Pancreas (tissue), 10 donors: ENCODE measurements at regions not wholly inside any gene's neighbourhood (a gene's known extent, or its start where the extent isn't known, plus 50 kb on each side); places are given as distances from the start of the nearest gene placed in this dataset.
A peak's percentile ranks its signal among the peaks of the same experiment; 100 is the strongest.

Experiments
- ATAC-seq, 4 donors: fragments of 200-7000 bp; cut with Tn5 transposase; one replicate each; pipeline versions ENCODE4 v1.8.0 to v1.9.1; 2020; ENCODE audit warnings: mild to moderate bottlenecking in 4 of 4, moderate library complexity in 4 of 4
- DNase-seq, 6 donors: peaks; one replicate each; pipeline ENCODE4 v3.0.0-alpha.2; 2020
- FAIRE-seq: peaks from 2 replicates; lab custom pipeline; 2012; peaks lifted over from hg19 to GRCh38; lab: Jason Lieb, UNC
- H3K27ac ChIP-seq, 4 donors: fragments of 200-600 bp; sonication (generic); 1 replicate in 3 of 4; 2 replicates in 1 of 4; pipeline versions ENCODE4 v1.5.0 to v1.8.0; 2020
- H3K27me3 ChIP-seq, 4 donors: fragments of 200-600 bp; one replicate each; pipeline ENCODE4 v1.8.0; 2021
- H3K36me3 ChIP-seq, 3 donors: fragments of 200-600 bp; sonication (generic) in 1 of 3; one replicate each; pipeline versions ENCODE4 v1.5.0 to v1.8.0; 2020 to 2021
- H3K4me1 ChIP-seq, 3 donors: fragments of 200-600 bp; one replicate each; pipeline ENCODE4 v1.8.0; 2021
- H3K4me3 ChIP-seq, 4 donors: fragments of 200-600 bp; sonication (generic) in 2 of 4; one replicate each; pipeline versions ENCODE4 v1.5.0 to v1.8.0; 2020 to 2021
- H3K9me3 ChIP-seq, 4 donors: fragments of 200-600 bp; one replicate each; pipeline ENCODE4 v1.8.0; 2021
- CTCF ChIP-seq, 4 donors: fragments of 200-600 bp; sonication (generic) in 3 of 4; IDR thresholded peaks; one replicate each; pipeline versions ENCODE4 v1.5.0 to v1.8.0; 2021; ENCODE audit warnings: antibody characterized with exemption in 4 of 4
- WGBS, 2 donors: extraction: QIAGEN DNeasy Blood & Tissue Kit; methylation state at CpG; one replicate each; pipeline ENCODE4 v1.1.7; 2013; 5-methylcytosine and 5-hydroxymethylcytosine counted together
- intact Hi-C, 3 donors: fragments of 100-400 bp; cut with DNase I; formaldehyde crosslinking; loops; one replicate each; pipeline versions ENCODE4 v1.11.1 to v1.14.2; 2022
- donor health status: healthy with polysubstance abuse.
- donor health status: DM: no; HTN: no; CAD: no; lungs with moderate emphysema.
- donor health status: DM: no; HTN: no; CAD: no.
- donor health status: control.
- donor health status: control.
- donor health status: Bipolar disorder and iron deficiency.
- donor health status: DM: yes; HTN: yes; CAD: no.
- donor health status: DM: no; HTN: no; CAD: no.
- donor health status: DM: no; HTN: no; CAD: no.
- donor health status: DM: yes; HTN: yes; CAD: no.

GRCh38 chr18:75923169-75923568 is 495.7 kb upstream of the SMIM21 start:
- Histone ChIP-seq H3K27ac (peak overlapping the region in 1 of 4 donors; percentile 8), H3K36me3 (no peaks in the 10 kb centered on the region), H3K9me3 (no peaks in the 10 kb centered on the region), H3K27me3 (no peaks in the 10 kb centered on the region), H3K4me1 (no peaks in the 10 kb centered on the region), H3K4me3 (no peak overlapping the region)
- peak; percentile 59 for FAIRE-seq
- TF ChIP-seq CTCF (IDR thresholded peaks at IDR 0.05): no peak
- intact Hi-C loops: no loop called here
- WGBS, 2 donors: 8% methylated on average over 4 of the region's 4 CpGs
- ATAC-seq: peak; percentile 91 to 99 (median 95)
- peak in 5 of 6 donors; percentile 47 to 82 (median 67) for DNase-seq

GRCh38 chr18:75916624-75916982 is 489.1 kb upstream of the SMIM21 start:
- DNase-seq (peak in 1 of 6 donors; percentile 67), FAIRE-seq (no peak), ATAC-seq (peak in 1 of 4 donors; percentile 12)
- H3K4me3 ChIP-seq: peak overlapping the region in 2 of 4 donors; percentile 31 to 39
- no peaks in the 10 kb centered on the region for H3K4me1 ChIP-seq
- H3K36me3 ChIP-seq: no peaks in the 10 kb centered on the region
- no peak overlapping the region for H3K27ac ChIP-seq
- H3K9me3 ChIP-seq: no peaks in the 10 kb centered on the region
- no peaks in the 10 kb centered on the region for H3K27me3 ChIP-seq
- no peak for TF ChIP-seq CTCF (IDR thresholded peaks at IDR 0.05)
- WGBS, 2 donors: 22 to 34% methylated on average over 8 to 18 of the region's 18 CpGs
- intact Hi-C loops: no loop called here

GRCh38 chr18:75915941-75916623 is 488.6 kb upstream of the SMIM21 start:
- peak overlapping the region in 2 of 4 donors; percentile 31 to 39 for H3K4me3 ChIP-seq
- ATAC-seq (peak in 3 of 4 donors; percentile 57 to 85 (median 66)), DNase-seq (peak in 5 of 6 donors; percentile 19 to 71 (median 65)), FAIRE-seq (no peak)
- no peaks in the 10 kb centered on the region for H3K36me3 ChIP-seq
- no peaks in the 10 kb centered on the region for H3K9me3 ChIP-seq
- intact Hi-C loops: no loop called here
- H3K4me1 ChIP-seq: no peaks in the 10 kb centered on the region
- H3K27ac ChIP-seq: no peak overlapping the region
- 2 to 3% methylated on average over 60 to 77 of the region's 77 CpGs for whole genome bisulfite sequencing, 2 donors
- no peaks in the 10 kb centered on the region for H3K27me3 ChIP-seq
- no peak for TF ChIP-seq CTCF (IDR thresholded peaks at IDR 0.05)

GRCh38 chr18:75912829-75913228 is 485.3 kb upstream of the SMIM21 start:
- no peaks in the 10 kb centered on the region for H3K9me3 ChIP-seq
- no peak for ATAC-seq
- no peaks in the 10 kb centered on the region for H3K36me3 ChIP-seq
- H3K27ac ChIP-seq: no peak overlapping the region
- H3K4me3 ChIP-seq: no peak overlapping the region
- intact Hi-C loops: no loop called here
- no peak for FAIRE-seq
- DNase-seq: no peak
- H3K4me1 ChIP-seq: no peaks in the 10 kb centered on the region
- WGBS, 2 donors: 34 to 39% methylated on average over 2 of the region's 2 CpGs
- no peak for TF ChIP-seq CTCF (IDR thresholded peaks at IDR 0.05)
- no peaks in the 10 kb centered on the region for H3K27me3 ChIP-seq

GRCh38 chr18:75904416-75904815 is 476.9 kb upstream of the SMIM21 start:
- Histone ChIP-seq H3K36me3 (no peaks in the 10 kb centered on the region), H3K9me3 (no peaks in the 10 kb centered on the region), H3K4me1 (no peaks in the 10 kb centered on the region), H3K4me3 (no peak overlapping the region), H3K27me3 (no peaks in the 10 kb centered on the region), H3K27ac (no peak overlapping the region)
- ATAC-seq (no peak), FAIRE-seq (no peak), DNase-seq (no peak)
- WGBS, 2 donors: 84 to 90% methylated on average over 15 of the region's 15 CpGs
- intact Hi-C loops: no loop called here
- TF ChIP-seq CTCF (IDR thresholded peaks at IDR 0.05): no peak
